ENCODE measurements at regions not wholly inside any gene's neighbourhood (a gene's known extent, or its start where the extent isn't known, plus 50 kb on each side); places are given as distances from the start of the nearest gene placed in this dataset.

GRCh38 chr10:23493711-23494110, 54.8 kb downstream of the OTUD1 start:
- TF ChIP-seq POLR2A (IDR thresholded peaks at IDR 0.05) (no peak), CTCF (IDR thresholded peaks at IDR 0.05) (no peak), EP300 (IDR thresholded peaks at IDR 0.05) (no peak), POLR2AphosphoS5 (IDR thresholded peaks at IDR 0.05) (no peak)

All from sigmoid colon (tissue), 4 donors.